ENCODE measurements at regions not wholly inside any gene's neighbourhood (a gene's known extent, or its start where the extent isn't known, plus 50 kb on each side); places are given as distances from the start of the nearest gene placed in this dataset.

DNA sequence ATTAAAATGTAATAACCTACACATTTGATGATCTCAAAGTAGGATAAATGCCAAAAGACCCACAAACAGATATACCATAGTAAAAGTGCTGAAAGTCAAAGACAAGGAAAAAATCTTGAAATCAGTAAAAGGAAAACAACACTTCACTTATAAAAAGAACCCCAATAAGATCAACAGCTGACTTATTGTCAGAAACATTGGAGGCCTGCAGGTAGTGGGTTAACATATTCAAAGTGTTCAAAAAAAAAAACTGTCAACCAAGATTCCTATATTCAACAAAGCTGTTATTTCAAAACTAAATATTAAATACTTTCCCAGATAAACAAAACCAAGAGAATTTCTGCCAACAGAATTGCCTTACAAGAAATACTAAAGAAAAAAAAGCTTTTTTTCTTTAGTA, 347.1 kb downstream of the GUCY2F start:
- Histone ChIP-seq H3K4me1 (ENCODE audit: insufficient read depth, low read length, poor library complexity, severe bottlenecking) (no peaks in the 10 kb centered on the region), H3K27me3 (replicated peaks; ENCODE audit: insufficient read depth, low read depth, low read length, poor library complexity) (no peaks in the 10 kb centered on the region), H3K36me3 (ENCODE audit: insufficient read depth, low read length, poor library complexity, severe bottlenecking) (no peaks in the 10 kb centered on the region), H3K27ac (ENCODE audit: low read depth, low read length, poor library complexity, severe bottlenecking) (no peak overlapping the region), H3K4me3 (ENCODE audit: low read depth, low read length, poor library complexity, severe bottlenecking) (no peak overlapping the region), H3K9me3 (ENCODE audit: low read depth, low read length, poor library complexity, severe bottlenecking) (peaks cover 11% of the 10 kb centered on the region)
- TF ChIP-seq, protein P1, sequence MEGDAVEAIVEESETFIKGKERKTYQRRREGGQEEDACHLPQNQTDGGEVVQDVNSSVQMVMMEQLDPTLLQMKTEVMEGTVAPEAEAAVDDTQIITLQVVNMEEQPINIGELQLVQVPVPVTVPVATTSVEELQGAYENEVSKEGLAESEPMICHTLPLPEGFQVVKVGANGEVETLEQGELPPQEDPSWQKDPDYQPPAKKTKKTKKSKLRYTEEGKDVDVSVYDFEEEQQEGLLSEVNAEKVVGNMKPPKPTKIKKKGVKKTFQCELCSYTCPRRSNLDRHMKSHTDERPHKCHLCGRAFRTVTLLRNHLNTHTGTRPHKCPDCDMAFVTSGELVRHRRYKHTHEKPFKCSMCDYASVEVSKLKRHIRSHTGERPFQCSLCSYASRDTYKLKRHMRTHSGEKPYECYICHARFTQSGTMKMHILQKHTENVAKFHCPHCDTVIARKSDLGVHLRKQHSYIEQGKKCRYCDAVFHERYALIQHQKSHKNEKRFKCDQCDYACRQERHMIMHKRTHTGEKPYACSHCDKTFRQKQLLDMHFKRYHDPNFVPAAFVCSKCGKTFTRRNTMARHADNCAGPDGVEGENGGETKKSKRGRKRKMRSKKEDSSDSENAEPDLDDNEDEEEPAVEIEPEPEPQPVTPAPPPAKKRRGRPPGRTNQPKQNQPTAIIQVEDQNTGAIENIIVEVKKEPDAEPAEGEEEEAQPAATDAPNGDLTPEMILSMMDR (conservative IDR thresholded peaks at IDR 0.05; ENCODE audit: low read depth, low read length): no peak
- no peak for TF ChIP-seq EZH2 (IDR thresholded peaks at IDR 0.05; ENCODE audit: borderline replicate concordance, low read depth, low read length, poor library complexity, severe bottlenecking)
- no TSS peak for BruUV-seq (replicated peaks)
- intact Hi-C loops (cut with micrococcal nuclease; ENCODE audit: unreplicated experiment): no loop called here
- ChIA-PET CTCF (no interaction called here), POLR2A (ENCODE audit: low non-redundant PET) (no interaction called here)
- DNase-seq (ENCODE audit: low spot score): no peak

DNA sequence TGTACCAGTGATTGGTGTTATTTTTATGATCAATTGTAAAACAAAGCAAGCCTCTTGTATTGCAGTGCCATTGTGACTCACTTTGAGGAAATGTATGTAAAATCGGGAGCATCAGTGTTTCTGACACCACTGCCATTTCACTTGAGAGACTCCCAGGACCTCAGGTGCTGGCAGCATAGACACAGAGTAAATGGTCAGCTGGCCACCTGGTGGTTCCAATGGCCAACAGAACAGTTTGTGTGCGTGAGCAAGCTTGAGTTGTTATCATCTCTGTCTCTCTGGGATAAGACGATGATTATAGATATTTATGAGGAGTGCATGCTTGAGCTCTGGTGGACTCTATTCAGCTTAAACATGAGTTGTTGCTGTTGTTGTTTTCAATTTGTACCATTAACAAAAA, 356.6 kb downstream of the GUCY2F start:
- Histone ChIP-seq H3K36me3 (ENCODE audit: insufficient read depth, low read length, poor library complexity, severe bottlenecking) (no peaks in the 10 kb centered on the region), H3K4me3 (ENCODE audit: low read depth, low read length, poor library complexity, severe bottlenecking) (no peak overlapping the region), H3K27ac (ENCODE audit: low read depth, low read length, poor library complexity, severe bottlenecking) (no peak overlapping the region), H3K4me1 (ENCODE audit: insufficient read depth, low read length, poor library complexity, severe bottlenecking) (no peaks in the 10 kb centered on the region), H3K27me3 (replicated peaks; ENCODE audit: insufficient read depth, low read depth, low read length, poor library complexity) (no peaks in the 10 kb centered on the region), H3K9me3 (ENCODE audit: low read depth, low read length, poor library complexity, severe bottlenecking) (no peaks in the 10 kb centered on the region)
- intact Hi-C loops (cut with micrococcal nuclease; ENCODE audit: unreplicated experiment): no loop called here
- no peak for DNase-seq (ENCODE audit: low spot score)
- TF ChIP-seq, protein P1 (conservative IDR thresholded peaks at IDR 0.05; ENCODE audit: low read depth, low read length): no peak
- TF ChIP-seq EZH2 (IDR thresholded peaks at IDR 0.05; ENCODE audit: borderline replicate concordance, low read depth, low read length, poor library complexity, severe bottlenecking): no peak
- ChIA-PET POLR2A (ENCODE audit: low non-redundant PET) (no interaction called here), CTCF (no interaction called here)
- BruUV-seq (replicated peaks): no TSS peak

DNA sequence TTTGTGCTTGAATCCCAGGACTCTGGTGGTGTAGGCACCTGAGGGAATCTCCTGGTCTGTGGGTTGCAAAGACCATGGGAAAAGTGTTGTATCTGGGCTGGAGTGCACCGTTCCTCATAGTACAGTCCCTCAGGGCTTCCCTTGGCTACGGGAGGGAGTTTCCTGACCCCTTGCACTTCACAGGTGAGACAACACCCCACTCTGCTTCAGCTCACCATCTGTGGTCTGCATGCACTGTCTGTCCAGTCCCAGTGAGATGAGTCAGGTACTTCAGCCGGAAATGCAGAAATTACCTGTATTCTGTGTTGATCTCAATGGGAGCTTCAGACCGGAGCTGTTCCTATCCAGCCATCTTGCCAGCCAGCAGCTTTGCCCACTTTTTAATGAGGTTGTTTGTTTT, 353.0 kb upstream of the IRS4 start:
- BruUV-seq (replicated peaks): no TSS peak
- no peak for DNase-seq (ENCODE audit: low spot score)
- H3K4me1 ChIP-seq (ENCODE audit: insufficient read depth, low read length, poor library complexity, severe bottlenecking): no peaks in the 10 kb centered on the region
- H3K4me3 ChIP-seq (ENCODE audit: low read depth, low read length, poor library complexity, severe bottlenecking): no peak overlapping the region
- no peak for TF ChIP-seq EZH2 (IDR thresholded peaks at IDR 0.05; ENCODE audit: borderline replicate concordance, low read depth, low read length, poor library complexity, severe bottlenecking)
- TF ChIP-seq, protein P1 (conservative IDR thresholded peaks at IDR 0.05; ENCODE audit: low read depth, low read length): no peak
- no peaks in the 10 kb centered on the region for H3K9me3 ChIP-seq (ENCODE audit: low read depth, low read length, poor library complexity, severe bottlenecking)
- H3K27me3 ChIP-seq (replicated peaks; ENCODE audit: insufficient read depth, low read depth, low read length, poor library complexity): no peaks in the 10 kb centered on the region
- intact Hi-C loops (cut with micrococcal nuclease; ENCODE audit: unreplicated experiment): no loop called here
- POLR2A ChIA-PET (ENCODE audit: low non-redundant PET): no interaction called here
- CTCF ChIA-PET: no interaction called here
- no peak overlapping the region for H3K27ac ChIP-seq (ENCODE audit: low read depth, low read length, poor library complexity, severe bottlenecking)
- H3K36me3 ChIP-seq (ENCODE audit: insufficient read depth, low read length, poor library complexity, severe bottlenecking): no peaks in the 10 kb centered on the region
